ENCODE measurements at regions not wholly inside any gene's neighbourhood (a gene's known extent, or its start where the extent isn't known, plus 50 kb on each side); places are given as distances from the start of the nearest gene placed in this dataset.
"Not testable (repeated sequence)": the region's sequence is repeated elsewhere in the genome, so short reads cannot be mapped to it uniquely, and the experiment has no call there.

DNA sequence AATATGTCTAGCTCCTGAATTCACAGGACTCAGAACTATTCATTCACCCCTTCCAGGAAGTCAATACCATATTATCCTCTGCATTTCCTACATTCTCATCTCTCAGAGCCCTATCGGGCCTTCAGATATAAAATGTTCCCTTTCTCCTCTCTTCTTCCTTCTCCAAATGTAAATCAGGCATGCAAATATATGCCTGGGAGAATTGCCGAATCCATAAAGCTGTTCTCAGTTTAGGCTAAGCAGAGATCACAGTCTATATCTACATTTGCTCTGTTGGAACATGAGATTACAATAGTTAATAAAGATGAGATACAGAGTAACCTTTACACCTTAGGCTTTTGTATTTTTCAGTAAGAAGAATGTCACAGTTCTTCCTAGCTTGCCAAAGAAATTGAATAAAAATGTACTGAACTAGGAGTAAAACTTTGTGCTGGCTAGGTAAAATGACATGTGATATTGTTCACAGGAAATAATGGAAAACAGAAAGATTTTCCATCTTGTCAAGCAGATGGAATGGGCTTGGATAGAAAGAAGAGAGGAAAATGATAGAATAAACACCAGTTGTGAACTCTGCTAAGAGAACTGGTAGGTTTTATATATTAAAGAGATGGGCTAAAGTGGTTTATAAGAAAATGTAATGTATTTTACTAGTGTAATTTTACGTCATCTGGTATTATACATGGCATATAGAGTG is 161.5 kb downstream of the NRIP1 start:
- DNase-seq (ENCODE audit: low read depth, low spot score): no peak

DNA sequence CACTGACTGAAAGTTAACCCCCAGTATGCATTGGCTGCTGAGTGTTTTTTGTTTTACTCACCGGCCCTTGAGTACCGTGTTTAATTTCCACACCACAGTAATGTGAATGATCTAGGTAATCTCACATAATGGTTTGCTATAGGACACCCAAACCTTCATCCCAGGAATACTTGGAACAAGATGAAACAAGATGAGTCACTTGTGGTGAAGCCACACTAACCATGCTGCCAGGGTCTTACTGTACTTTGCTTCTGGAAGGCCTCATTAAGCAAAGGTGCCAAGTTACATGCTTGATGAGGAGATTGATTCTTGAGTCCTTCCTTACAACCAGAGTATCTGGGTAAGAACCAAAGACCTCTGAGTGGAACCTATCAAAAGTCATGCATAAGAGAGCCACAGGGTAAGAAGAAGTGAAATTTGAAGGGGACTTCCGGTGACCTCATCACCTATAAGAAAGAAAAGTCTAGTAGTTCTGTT is 163.3 kb downstream of the NRIP1 start:
- no peak for DNase-seq (ENCODE audit: low read depth, low spot score)

DNA sequence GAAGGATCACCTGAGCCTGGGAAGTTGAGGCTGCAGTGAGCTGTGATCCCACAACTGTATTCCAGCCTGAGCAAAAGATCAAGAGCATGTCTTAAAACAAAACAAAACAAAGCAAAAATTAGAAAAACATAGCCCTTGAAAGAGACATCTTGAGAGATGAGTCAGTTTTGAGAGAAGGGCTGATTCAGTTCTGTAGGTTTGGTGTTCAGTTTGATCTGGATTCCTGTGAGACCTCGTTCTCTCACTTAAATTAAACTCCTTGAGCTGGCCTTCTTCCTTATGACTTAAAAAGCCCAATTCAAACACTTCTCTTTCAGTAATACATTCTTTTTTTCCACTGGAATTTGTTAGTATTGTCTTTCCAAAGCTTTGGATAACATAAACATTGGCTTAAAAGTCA is 164.2 kb downstream of the NRIP1 start:
- DNase-seq (ENCODE audit: low read depth, low spot score): no peak

DNA sequence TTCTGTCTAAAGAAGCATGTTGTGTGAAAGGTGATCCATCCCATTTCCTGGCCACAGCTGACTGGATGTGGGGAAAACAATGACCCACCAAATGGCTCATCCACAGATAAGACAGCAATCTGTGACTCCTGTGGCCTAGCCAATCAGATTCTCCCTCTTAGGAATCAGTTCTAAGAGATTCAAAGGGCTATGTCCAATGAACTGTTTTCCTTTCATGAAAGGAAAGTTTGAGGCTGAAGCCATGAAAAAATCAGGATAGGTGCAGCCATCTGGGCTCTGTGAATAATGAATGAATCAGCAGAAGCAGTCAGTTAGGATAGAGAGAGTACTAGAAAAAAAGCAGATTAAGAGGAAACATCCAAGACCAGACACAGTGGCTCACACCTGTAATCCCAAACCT is 164.7 kb downstream of the NRIP1 start:
- DNase-seq (ENCODE audit: low read depth, low spot score): no peak

DNA sequence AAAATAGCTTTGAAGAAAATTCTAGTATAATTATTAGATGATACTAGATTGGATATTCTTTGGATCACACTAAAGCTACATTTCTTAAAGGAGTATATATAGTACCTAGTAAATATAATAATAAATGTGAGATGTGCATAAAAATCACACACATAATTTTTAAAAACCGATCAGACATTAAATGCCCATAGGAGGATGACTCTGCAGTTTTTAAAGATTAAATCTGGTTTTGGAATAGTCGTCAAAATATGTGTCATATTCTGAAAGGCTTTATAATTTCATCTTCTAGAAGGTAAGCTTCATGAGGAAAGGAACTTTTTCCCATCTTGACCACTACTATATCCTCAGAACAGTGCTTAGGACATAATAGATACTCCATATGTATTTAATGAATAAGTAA is 169.0 kb downstream of the NRIP1 start:
- DNase-seq (ENCODE audit: low read depth, low spot score): no peak

DNA sequence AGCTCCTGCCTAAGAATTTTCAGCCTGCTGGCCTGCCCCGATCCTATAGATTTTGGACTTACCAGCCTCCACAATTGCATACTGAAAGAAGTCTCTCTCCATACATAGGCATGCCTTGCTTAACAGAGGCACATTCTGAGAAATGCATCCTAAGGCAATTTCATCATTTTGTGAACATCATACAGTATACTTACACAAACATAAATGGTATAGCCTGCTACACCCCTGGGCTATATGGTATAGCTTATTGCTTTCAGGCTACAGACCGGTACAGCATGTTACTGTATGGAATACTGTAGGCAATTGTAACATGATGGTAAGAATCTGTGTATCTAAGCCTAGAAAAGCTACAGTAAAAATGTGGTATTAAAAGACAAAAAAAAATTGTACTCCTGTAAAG is 174.7 kb downstream of the NRIP1 start:
- no peak for DNase-seq (ENCODE audit: low read depth, low spot score)

DNA sequence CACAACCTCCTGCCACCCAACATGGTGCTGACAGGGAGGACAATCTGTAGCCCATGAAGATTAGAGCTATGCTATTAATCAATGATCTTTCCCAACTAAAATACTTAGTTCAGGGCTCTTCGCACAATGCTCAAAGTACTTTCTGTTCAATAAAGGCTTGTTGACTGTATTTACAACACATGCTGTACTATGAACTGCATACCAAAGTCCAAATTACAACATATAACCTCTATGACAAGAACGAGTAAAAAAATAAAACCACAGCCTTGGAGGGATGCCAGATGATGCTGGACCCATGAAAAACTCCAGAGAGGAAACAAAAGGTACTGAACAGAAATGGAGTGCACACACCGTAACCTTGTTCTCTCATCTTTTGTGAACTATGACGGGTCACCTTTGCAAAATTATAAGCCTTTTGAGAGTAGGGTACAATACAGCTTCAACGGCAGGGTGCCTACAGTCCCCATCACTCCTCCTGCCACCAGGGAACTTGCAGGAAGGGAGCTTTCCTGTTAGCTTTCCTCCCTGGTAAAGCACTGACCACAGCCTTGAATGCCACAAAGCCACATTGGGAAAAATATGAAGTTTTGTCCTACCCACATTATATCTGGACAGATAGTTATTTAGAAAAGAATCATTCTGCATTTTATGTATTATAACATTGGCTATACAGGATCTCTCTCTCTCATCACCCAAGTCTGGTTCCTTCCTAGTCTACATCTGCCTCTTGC is 175.6 kb downstream of the NRIP1 start:
- no peak for DNase-seq (ENCODE audit: low read depth, low spot score)

DNA sequence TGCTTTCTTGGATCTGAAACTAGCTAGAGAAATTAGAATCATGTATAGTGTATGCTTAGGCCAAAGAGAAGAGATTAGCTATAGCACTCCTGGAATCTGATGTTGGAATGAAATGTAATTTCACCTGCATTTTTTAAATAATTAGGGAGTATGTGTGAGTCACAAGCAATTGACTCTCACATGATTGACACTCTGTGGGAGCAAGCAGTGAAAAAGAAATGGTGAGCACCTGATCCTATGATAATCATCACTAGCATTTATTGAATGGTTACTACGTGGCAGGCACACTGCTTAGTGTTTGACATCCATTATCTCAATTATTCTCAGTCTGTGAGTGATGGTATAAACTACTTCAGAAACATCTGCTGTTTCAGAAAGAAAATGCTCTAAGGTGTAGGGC is 176.6 kb downstream of the NRIP1 start:
- no peak for DNase-seq (ENCODE audit: low read depth, low spot score)

DNA sequence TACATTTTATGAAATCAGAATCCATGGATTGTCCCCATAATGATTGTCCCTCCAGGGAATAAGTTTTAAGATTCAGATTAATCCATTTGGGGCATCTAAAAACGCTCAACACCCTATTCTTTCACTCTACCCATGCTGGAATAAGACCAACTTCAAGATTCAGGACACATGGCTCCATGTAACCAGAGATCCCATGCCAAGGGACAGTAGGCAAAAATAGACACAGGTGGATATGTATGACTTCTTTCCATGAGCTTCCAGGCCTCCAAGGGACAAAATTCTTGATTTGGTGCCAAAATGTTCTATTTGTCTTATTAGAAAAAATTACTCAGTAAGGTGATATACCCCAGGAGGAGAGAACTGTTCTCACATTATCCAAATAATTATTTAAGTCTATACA is 178.8 kb downstream of the NRIP1 start:
- DNase-seq (ENCODE audit: low read depth, low spot score): no peak

DNA sequence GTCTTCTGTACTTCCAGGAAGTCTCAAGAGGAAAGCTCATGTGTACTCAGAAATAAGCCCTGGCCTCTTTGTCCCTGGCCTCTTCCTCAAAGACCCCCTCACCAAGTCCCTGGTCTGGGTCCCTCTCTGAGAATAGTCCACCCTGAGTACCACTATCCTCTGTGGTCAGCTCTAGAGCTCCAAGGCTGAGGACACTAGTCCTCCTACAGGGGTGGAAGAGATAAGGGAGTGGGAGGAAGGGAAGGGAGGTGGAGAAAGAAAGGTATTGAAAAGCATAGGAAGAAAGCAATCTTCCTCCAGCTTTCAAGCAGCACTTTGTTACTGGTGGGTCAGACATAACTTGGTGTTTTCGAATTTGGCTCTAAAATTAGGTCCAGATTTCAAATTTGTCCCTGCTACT is 181.4 kb downstream of the NRIP1 start:
- DNase-seq (ENCODE audit: low read depth, low spot score): no peak

DNA sequence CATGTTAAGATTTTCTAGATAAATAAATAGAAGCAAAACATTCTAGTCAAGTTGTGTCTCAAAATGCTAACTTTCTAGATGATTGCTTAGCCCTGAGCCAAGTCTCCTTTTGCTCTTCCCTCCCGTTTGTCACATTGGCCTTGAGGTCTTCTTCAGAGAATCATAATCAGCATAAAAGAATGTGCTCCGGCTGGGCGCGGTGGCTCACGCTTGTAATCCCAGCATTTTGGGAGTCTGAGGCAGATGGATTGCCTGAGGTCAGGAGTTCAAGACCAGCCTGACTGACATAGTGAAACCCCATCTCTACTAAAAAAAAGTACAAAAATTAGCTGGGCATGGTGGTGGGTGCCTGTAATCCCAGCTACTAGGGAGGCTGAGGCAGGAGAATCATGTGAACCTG is 182.3 kb downstream of the NRIP1 start:
- DNase-seq (ENCODE audit: low read depth, low spot score): not testable (repeated sequence)

DNA sequence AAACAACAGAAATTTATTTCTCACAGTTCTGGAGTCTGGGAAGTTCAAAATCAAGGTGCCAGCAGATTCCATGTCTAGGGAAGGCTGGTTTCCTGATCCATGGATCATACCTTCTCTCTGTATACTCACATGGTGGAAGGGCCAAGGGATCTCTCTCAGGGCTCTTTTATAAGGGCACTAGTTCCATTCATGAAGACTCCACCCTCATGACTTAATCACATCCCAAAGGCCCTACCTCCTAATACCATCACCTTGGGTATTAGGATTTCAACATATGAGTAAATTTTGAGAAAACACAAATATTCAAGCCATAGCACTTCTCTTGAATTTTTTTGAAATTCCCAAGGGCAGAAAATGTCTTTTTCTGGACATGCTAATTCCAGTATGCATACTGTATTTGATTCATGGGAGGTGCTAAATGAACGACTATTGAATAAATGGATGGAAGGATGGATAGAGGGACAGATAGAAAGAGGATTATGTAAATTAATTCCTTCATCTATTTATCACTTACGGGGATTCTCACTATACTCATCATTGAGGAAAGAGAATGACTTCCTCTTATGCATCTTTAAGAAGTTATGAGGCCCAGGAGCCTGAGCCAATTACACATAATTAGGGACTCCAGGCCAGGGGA is 182.8 kb downstream of the NRIP1 start:
- DNase-seq (ENCODE audit: low read depth, low spot score): no peak

DNA sequence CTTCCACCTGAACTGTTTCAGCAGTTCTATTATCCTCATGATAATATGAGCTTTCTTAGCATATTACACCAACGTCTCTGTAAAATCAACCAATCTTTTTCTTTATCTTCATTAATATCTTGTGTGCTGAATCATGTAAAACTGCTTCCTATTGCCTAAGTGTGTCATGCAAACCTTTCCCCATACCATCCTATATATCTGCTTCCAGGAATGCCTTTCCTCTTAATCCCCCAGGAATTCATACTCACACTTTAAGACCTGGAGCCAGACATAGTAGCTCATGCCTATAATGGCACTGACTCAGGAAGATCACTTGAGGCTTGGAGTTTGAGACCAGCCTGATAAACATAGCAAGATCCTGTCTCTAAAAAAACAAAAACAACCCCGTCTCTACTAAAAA is 183.9 kb downstream of the NRIP1 start:
- no peak for DNase-seq (ENCODE audit: low read depth, low spot score)

DNA sequence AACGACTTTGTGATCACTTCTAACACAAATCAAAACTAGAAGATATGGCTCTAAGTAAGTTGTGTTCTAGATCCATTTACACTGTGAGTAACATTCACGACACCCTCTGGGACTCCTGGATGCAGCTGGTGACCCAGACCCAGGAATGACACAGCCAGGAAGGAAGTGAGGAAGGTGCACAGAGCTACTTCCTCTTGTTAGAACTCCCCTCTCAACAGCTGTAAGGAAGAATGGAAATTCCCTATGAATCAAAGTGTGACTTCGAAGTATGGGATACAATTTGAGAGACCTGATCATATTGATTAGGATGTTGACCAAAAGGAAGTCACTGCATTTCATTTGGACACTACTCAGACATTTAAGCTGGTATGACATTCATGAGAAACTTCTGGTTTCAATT is 185.3 kb downstream of the NRIP1 start:
- DNase-seq (ENCODE audit: low read depth, low spot score): no peak

DNA sequence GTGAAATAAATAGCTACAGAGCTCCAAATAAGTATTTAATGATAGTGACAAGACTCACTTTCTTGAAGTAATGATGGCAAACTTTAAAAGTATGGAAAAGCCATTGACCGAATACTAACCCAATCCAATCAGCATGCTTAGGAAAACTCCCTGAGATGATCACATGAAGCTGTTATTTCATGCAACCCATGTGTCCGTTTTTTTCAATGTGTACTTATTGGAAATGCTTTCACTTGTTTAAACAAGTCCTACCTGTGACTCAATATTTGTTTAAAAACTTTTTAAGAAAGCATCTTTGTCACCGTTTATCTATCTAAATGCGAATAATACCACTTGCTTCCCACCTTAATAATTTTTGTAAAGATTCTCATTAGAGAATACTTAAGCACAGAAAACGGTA is 185.8 kb downstream of the NRIP1 start:
- no peak for DNase-seq (ENCODE audit: low read depth, low spot score)

DNA sequence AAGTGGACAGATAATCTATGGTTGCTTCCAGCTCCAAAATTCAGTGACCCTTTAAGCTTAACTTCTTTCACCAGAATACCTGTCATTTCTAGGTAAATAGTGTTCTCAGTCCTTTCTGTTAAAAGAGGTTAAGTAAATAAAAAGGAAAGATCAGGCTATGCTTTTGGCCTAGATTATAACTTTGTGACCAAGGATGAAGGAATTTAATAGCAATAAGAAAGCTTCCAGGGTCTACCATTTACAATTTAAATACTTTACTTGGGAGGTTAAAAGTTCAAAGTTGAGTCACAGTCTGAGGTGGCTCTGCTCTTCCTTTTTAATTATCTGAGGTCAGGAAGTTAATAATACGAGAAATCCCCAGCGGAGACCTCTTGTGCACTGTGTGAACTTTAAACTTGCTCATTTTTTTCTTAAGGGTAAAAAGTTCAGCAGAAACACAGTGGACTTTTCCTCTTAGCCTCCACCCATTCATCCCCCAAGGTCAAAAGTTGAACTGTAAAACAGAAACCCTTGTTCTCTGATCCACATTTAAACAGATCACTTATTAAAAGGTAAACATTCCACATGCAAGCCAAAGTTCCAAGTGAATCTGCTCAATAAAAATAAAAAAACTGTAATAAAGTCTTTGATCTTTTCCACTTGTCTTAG is 187.1 kb downstream of the NRIP1 start:
- no peak for DNase-seq (ENCODE audit: low read depth, low spot score)

DNA sequence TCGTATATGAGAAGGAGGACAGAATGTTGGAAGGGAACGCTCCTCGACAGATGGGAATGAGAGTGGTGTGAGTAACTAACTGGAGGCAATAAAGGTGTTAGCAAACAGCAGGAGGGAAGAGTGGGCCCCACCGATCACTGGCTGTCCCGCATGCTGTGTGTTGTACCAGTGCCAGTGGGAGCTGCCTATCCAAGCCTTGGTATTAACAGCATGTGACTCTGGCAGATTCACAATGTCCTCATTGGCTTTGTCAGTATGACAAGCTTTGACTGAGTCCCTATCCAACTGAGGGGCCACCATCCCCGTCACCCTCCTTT is 188.3 kb downstream of the NRIP1 start:
- no peak for DNase-seq (ENCODE audit: low read depth, low spot score)

DNA sequence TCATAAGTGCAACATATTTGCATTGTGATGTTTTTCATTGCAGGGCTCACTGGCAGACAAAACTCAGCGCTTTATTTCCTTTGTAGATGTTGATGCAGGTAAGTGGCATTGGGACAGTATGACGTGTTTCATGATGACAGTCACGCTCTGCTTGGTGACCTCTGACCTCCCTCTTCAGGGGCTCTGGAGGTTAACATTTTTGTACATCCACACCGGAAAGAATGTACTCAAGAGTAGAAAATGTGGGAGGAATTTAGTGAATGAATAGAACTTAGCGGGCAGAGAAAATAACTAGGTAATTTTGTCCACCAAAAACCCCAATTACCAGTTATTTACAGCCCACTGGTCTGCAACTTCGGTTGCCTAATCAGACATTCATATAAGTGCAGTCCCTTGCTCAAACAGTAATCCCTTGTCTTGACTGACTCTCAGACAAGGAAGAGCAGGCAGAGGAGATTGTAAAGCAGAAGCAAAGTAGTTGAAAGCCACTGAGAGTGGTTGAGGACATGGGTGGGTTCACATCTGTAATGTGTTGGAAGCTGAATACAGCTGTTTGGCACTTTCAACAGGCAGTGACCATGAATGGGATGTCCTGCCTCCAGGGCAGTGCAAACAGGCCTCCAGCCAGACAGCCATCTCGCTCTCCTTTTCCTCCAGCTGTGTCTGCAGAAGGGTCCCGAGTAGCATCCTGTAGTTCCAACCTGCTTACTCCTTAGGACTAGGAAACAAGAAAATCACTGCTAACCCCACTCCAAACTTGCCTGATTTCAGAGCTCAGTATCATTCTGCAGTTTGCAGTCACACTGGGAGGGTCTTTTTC is 188.9 kb downstream of the NRIP1 start:
- no peak for DNase-seq (ENCODE audit: low read depth, low spot score)

DNA sequence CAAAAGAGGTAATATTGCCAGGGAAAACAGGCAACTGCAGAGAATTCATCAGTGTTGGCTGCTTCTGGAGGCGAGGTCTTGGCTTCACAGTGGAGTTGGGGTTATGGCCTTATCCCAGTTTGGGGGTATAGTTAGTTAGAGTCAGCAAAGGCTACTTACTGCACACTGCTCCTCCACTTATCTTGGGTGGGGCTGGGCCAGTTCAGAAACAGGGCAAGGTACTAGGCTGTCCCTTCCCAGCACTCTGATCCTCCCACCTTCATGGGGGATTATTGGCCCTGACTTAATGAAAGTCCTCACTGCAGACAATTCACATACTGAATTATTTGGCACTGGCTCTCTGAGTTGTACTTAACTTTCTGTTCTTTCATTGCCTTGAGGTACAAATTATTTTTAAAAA is 189.6 kb downstream of the NRIP1 start:
- DNase-seq (ENCODE audit: low read depth, low spot score): no peak

DNA sequence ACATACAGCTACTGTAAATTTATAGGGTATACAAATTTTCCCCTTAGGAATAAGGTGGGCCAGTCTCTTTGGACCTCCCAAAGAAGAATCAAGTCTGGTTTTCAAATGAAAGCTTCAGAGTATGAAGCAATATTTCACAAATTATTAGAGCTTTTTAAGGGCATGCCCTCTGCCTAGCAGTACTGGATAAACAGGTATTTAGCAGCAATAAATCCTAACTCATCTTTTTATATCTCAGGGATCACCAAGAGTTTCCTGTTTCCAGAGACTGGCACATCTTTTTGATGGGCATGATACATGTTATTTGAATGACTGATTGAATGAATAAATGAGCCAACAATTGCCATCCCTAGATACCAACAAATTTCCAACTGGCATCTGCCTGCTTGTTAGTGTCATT is 190.4 kb downstream of the NRIP1 start:
- DNase-seq (ENCODE audit: low read depth, low spot score): no peak

DNA sequence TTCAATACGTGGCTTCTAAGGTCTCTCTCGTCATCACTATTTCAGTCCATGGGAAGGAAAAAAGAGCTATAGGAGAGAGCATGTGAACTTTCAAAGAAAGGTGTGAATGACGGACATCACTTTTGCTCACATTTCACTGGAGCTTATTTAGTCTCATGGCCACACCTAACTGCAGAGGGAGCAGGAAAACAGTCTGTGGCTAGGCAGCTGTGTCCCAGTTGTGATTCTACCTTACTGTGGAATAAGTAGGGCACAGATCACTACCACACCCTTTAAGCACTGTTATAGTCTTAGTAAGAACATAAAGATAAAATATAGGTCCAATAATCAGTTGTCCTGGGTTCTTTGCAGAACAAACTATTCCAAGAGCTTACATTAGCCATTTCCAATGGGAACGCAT is 192.9 kb downstream of the NRIP1 start:
- no peak for DNase-seq (ENCODE audit: low read depth, low spot score)

DNA sequence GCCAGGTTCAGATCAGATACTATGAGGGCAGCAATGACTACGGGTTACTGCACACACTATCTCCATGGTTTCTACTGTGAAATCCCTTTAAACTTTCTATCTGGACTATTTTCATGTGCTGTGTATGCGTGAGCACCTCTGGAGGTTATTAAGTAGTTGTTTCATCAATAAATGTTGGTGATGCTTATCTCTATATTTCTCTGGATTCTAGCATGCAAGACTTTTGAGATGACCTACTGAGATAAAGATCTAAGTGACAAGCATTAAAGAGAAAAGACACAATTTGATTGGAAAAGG is 194.0 kb downstream of the NRIP1 start:
- DNase-seq (ENCODE audit: low read depth, low spot score): no peak

All from ELF-1 (cell line).